ENCODE measurements at regions not wholly inside any gene's neighbourhood (a gene's known extent, or its start where the extent isn't known, plus 50 kb on each side); places are given as distances from the start of the nearest gene placed in this dataset.

DNA sequence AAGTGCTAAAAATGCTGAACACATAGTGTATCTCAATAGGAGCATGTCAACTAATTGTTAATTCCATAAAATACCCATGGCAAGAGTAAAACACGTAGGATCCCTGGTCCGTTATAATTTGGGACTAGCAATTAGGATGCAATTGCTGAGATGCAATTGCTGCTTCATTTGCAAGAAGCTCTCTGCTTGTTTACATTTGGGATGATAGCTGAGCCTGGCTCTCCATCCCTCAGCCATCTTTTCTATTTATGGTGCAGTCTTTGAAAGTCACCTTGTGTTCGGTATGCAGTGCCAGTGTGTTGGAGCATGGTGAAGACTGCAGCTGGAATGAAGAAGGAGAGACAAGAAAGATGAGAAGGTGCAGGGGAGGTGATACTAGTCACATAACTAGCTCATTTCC lies 191.3 kb downstream of the SNX10 start (continued):
- TF ChIP-seq, protein P1, sequence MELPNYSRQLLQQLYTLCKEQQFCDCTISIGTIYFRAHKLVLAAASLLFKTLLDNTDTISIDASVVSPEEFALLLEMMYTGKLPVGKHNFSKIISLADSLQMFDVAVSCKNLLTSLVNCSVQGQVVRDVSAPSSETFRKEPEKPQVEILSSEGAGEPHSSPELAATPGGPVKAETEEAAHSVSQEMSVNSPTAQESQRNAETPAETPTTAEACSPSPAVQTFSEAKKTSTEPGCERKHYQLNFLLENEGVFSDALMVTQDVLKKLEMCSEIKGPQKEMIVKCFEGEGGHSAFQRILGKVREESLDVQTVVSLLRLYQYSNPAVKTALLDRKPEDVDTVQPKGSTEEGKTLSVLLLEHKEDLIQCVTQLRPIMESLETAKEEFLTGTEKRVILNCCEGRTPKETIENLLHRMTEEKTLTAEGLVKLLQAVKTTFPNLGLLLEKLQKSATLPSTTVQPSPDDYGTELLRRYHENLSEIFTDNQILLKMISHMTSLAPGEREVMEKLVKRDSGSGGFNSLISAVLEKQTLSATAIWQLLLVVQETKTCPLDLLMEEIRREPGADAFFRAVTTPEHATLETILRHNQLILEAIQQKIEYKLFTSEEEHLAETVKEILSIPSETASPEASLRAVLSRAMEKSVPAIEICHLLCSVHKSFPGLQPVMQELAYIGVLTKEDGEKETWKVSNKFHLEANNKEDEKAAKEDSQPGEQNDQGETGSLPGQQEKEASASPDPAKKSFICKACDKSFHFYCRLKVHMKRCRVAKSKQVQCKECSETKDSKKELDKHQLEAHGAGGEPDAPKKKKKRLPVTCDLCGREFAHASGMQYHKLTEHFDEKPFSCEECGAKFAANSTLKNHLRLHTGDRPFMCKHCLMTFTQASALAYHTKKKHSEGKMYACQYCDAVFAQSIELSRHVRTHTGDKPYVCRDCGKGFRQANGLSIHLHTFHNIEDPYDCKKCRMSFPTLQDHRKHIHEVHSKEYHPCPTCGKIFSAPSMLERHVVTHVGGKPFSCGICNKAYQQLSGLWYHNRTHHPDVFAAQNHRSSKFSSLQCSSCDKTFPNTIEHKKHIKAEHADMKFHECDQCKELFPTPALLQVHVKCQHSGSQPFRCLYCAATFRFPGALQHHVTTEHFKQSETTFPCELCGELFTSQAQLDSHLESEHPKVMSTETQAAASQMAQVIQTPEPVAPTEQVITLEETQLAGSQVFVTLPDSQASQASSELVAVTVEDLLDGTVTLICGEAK (IDR thresholded peaks at IDR 0.05; ENCODE audit: borderline replicate concordance): no peak
- TF ChIP-seq PAX8 (IDR thresholded peaks at IDR 0.05): no peak

DNA sequence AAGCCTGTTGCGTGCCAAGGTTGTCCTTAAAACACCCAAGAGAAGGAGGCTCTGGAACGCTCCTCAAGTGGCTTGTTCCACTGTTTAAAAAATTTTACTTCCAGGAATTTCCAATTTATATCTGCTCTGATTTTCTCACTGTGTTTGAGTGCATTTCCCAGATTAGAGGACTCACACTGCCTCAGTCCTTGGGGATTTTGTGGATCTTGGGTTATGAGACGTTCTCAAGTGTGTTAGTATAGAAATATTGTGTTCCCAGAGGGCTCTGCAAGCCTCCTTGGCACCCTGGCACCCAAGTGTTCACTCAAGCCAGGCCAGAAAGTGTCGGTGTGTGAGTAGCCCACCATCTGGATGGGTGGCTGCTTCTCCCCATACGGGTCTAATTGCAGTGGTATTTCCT lies 192.2 kb downstream of the SNX10 start:
- no peaks in the 10 kb centered on the region for H3K36me3 ChIP-seq (ENCODE audit: control insufficient read depth in 2 of 2, insufficient read depth in 2 of 2, low read length in 1 of 2)
- 11% methylated on average over 5 of the region's 5 CpGs for WGBS (ENCODE audit: insufficient coverage, insufficient replicate concordance, low lambda C conversion rate, missing lambda C conversion rate)
- H2AFZ ChIP-seq (ENCODE audit: control insufficient read depth, low read depth, low read length): no peak overlapping the region
- no peak overlapping the region for H3K9ac ChIP-seq (ENCODE audit: control insufficient read depth, insufficient read depth, low read length)
- TF ChIP-seq KLF5 (IDR thresholded peaks at IDR 0.05; ENCODE audit: partially characterized antibody): no peak
- no peak for TF ChIP-seq LARP7 (IDR thresholded peaks at IDR 0.05)
- TF ChIP-seq TARDBP (IDR thresholded peaks at IDR 0.05; ENCODE audit: borderline replicate concordance): no peak
- TF ChIP-seq RAD51 (IDR thresholded peaks at IDR 0.05): no peak
- no peak for TF ChIP-seq NR2F1 (conservative IDR thresholded peaks at IDR 0.05)
- TF ChIP-seq SREBF1 (IDR thresholded peaks at IDR 0.05; ENCODE audit: low read length): no peak
- TF ChIP-seq, protein P2, sequence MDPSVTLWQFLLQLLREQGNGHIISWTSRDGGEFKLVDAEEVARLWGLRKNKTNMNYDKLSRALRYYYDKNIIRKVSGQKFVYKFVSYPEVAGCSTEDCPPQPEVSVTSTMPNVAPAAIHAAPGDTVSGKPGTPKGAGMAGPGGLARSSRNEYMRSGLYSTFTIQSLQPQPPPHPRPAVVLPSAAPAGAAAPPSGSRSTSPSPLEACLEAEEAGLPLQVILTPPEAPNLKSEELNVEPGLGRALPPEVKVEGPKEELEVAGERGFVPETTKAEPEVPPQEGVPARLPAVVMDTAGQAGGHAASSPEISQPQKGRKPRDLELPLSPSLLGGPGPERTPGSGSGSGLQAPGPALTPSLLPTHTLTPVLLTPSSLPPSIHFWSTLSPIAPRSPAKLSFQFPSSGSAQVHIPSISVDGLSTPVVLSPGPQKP (IDR thresholded peaks at IDR 0.05; ENCODE audit: low read depth, low read length): no peak
- intact Hi-C loops (cut with micrococcal nuclease; ENCODE audit: unreplicated experiment) (loop anchor here (5.0 kb wide), 1 partner anchor 87 kb away; no protein-coding TSS in a partner anchor), in situ Hi-C loops (cut with MboI) (no loop called here)
- no peaks in the 10 kb centered on the region for H3K4me1 ChIP-seq (ENCODE audit: control insufficient read depth, insufficient read depth, low read length)
- ChIA-PET RAD21 (ENCODE audit: unreplicated experiment) (no interaction called here), SMC1A (ENCODE audit: uncharacterized antibody, unreplicated experiment) (no interaction called here), POLR2A (no interaction called here), CTCF (no interaction called here)
- H3K9me3 ChIP-seq (replicated peaks; ENCODE audit: control insufficient read depth, insufficient read depth, low read length): no peaks in the 10 kb centered on the region; the same call in 2 of the 3 replicates
- H3K79me2 ChIP-seq (ENCODE audit: control insufficient read depth, insufficient read depth, low read length): no peaks in the 10 kb centered on the region
- ATAC-seq (no peak), DNase-seq (ENCODE audit: low read depth, low spot score) (no peak), FAIRE-seq (no peak)
- peaks cover 0 to 4% of the 10 kb centered on the region in 2 experiments; a peak in 1 of 4 replicates for H3K27me3 ChIP-seq (replicated peaks in 1 of 2; ENCODE audit: control insufficient read depth in 2 of 2, insufficient read depth in 2 of 2, low read length in 1 of 2)
- no peak overlapping the region for H3K4me2 ChIP-seq (ENCODE audit: control insufficient read depth, insufficient read depth)
- BruUV-seq (replicated peaks): no TSS peak
- no peak overlapping the region for H3K27ac ChIP-seq (ENCODE audit: control insufficient read depth, insufficient read depth)
- H4K20me1 ChIP-seq (ENCODE audit: control insufficient read depth, insufficient read depth): no peaks in the 10 kb centered on the region
- no peak overlapping the region for H3K4me3 ChIP-seq

Measured in GM12878 (cell line).